GM21717 (cell line): ENCODE measurements at regions not wholly inside any gene's neighbourhood (a gene's known extent, or its start where the extent isn't known, plus 50 kb on each side); places are given as distances from the start of the nearest gene placed in this dataset.

Experiments used
- ATAC-seq: cut with Tn5 transposase; IDR thresholded peaks from one replicate; pipeline ENCODE4 v1.9.1; 2021; ENCODE audit warnings: mild to moderate bottlenecking, moderate library complexity; ENCODE audit not compliant: unreplicated experiment

GRCh38 chr7:25952261-25953057 is 199.5 kb upstream of the NFE2L3 start:
- no peak for ATAC-seq

GRCh38 chr7:25953859-25954258 is 198.1 kb upstream of the NFE2L3 start:
- no peak for ATAC-seq

- no peak for ATAC-seq
Observed at GRCh38 chr7:25954395-25954794, 197.6 kb upstream of the NFE2L3 start.

- no peak for ATAC-seq
Observed at GRCh38 chr7:25959168-25959734, 192.7 kb upstream of the NFE2L3 start.

- ATAC-seq, result no peak
Observed at GRCh38 chr7:25963733-25964132, 188.3 kb upstream of the NFE2L3 start.

- ATAC-seq, result peak; percentile 33
Observed at GRCh38 chr7:25964483-25964991, 187.5 kb upstream of the NFE2L3 start.

- no peak for ATAC-seq
Observed at GRCh38 chr7:25965405-25966123, 186.4 kb upstream of the NFE2L3 start.

- ATAC-seq, result no peak
Observed at GRCh38 chr7:25966469-25966868, 185.5 kb upstream of the NFE2L3 start.

- peak; percentile 31 for ATAC-seq
Observed at GRCh38 chr7:25967278-25968204, 184.5 kb upstream of the NFE2L3 start.

- ATAC-seq, result peak; percentile 64
Observed at GRCh38 chr7:25968205-25968993, 183.6 kb upstream of the NFE2L3 start.

- ATAC-seq, result no peak
Observed at GRCh38 chr7:25970356-25970755, 181.6 kb upstream of the NFE2L3 start.

GRCh38 chr7:25970911-25971310 is 181.1 kb upstream of the NFE2L3 start:
- ATAC-seq, result no peak

- ATAC-seq, result no peak
Observed at GRCh38 chr7:25976630-25977029, 175.4 kb upstream of the NFE2L3 start.

GRCh38 chr7:25978466-25978865 is 173.5 kb upstream of the NFE2L3 start:
- ATAC-seq, result no peak

- ATAC-seq, result no peak
Observed at GRCh38 chr7:25979605-25980004, 172.4 kb upstream of the NFE2L3 start.

- ATAC-seq, result no peak
Observed at GRCh38 chr7:25982684-25983083, 169.3 kb upstream of the NFE2L3 start.

- no peak for ATAC-seq
Observed at GRCh38 chr7:25985196-25985595, 166.8 kb upstream of the NFE2L3 start.

GRCh38 chr7:25988640-25989039 is 163.4 kb upstream of the NFE2L3 start:
- ATAC-seq, result no peak

GRCh38 chr7:25989140-25989705 is 162.8 kb upstream of the NFE2L3 start:
- ATAC-seq, result no peak
